ENCODE measurements at regions not wholly inside any gene's neighbourhood (a gene's known extent, or its start where the extent isn't known, plus 50 kb on each side); places are given as distances from the start of the nearest gene placed in this dataset.
A peak's percentile ranks its signal among the peaks of the same experiment; 100 is the strongest.

DNA sequence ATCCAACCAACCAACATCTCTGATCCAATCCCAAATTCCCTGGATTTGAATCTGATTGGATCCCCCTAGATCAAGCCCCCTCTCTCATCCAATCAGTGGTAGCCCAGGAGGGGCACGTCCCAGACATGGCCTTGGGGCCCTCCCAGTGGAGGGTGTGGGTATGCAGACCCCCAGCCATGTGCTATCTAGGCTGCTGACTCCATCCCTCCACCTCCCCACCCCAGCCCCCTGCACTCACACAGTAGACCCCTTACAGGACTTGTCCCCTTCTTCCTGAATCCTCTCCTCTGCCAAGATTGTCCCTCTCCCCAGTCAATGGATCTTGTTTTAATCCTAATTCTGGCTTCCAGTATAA lies 153.4 kb downstream of the OAT start:
- no peak for TF ChIP-seq CTCF (IDR thresholded peaks at IDR 0.05; ENCODE audit: insufficient read depth, missing control alignments)
- no peak for DNase-seq (ENCODE audit: insufficient read length, low spot score)
- FAIRE-seq = no peak

DNA sequence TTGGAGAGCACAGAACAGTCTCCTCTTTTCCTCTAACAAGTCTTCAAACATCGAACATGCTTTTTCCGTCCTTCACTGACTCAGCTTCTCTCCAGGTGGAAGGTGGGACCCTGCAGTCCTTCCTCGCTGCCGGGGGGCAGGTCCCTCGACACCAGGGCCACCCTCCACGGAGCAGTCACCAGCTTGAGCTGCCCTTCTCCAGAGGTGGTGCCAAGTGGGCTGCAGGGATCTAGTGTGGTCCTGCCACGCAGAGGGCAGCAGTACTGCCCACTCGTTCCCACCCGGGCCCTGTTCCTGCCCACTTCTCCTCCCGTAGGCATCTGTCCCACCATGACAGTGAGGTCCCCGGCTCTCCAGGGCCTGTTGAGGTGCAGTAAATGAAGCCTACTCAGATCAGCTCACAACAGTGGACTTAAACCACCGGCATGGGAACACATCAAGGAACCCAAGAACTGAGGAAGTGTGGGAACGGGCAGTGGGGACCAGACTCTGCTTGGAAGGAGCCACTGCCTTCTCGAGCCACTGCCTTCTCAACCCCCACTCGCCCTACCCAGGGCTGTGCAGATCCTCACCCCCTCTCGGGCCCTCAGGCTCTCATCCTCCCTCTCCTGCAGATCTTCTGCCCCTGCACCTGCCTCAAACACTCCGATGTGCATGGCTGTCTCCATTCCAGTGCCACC lies 153.9 kb downstream of the OAT start:
- no peak for DNase-seq (ENCODE audit: insufficient read length, low spot score)
- no peak for FAIRE-seq
- TF ChIP-seq CTCF (IDR thresholded peaks at IDR 0.05; ENCODE audit: insufficient read depth, missing control alignments) = no peak

DNA sequence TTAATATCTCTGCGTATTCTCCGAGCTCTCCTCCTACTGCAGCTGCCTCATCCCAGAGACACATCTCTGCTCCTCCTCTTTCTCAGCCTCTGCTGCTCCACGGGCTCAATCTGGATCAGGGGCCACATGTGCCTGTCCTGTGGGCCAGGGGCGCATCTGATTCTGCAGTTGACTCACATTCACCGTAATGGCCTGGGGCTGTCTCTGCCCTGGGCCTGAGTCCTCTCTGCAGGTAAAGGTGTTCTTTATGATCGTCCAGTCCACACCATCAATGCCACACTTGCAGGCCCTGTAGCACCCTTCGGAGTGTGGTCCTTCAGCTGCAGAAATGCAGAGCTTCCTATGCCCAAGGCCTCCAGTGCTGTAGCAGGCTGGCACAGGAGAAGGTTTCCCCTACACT lies 154.5 kb downstream of the OAT start:
- DNase-seq (ENCODE audit: insufficient read length, low spot score) = no peak
- FAIRE-seq = no peak
- TF ChIP-seq CTCF (IDR thresholded peaks at IDR 0.05; ENCODE audit: insufficient read depth, missing control alignments) = no peak

- FAIRE-seq = no peak
- DNase-seq (ENCODE audit: insufficient read length, low spot score) = no peak
- no peak for TF ChIP-seq CTCF (IDR thresholded peaks at IDR 0.05; ENCODE audit: insufficient read depth, missing control alignments)
Measured at GRCh38 chr10:124263726-124264125, 155.0 kb downstream of the OAT start.

- FAIRE-seq = no peak
- TF ChIP-seq CTCF (IDR thresholded peaks at IDR 0.05; ENCODE audit: insufficient read depth, missing control alignments) = no peak
- no peak for DNase-seq (ENCODE audit: insufficient read length, low spot score)
Measured at GRCh38 chr10:124262971-124263370, 155.8 kb downstream of the OAT start.

DNA sequence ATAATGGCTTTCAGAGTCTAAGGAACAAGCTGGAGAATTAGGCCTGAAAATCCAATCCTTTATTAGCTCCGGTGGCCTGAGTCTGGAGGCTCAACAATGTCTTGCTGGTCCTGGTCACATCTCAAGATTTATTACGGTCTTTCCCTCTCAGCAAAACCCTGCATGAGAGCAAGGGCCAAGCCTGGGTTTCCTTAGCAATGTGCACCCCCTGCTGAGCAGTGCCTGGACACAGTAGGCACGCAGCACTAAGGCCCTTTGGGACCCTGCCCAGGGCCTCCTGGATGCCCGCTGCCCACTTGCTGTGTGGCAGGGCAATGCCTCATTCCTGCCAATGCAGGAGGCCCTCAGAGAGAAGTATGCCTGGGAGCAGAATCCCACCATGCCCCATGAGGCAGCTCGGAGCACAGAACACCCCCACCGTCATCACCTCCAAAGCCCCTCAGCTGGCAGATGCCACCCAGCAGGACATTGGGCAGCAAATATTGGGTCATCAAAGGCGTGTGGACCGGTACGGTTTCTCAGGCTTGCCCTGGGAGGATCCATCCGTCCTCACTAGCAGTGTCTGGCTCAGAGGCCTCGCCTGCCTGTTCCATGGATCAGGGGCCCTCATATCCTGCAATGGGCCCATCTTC lies 156.4 kb downstream of the OAT start:
- DNase-seq (ENCODE audit: insufficient read length, low spot score) (no peak), FAIRE-seq (no peak)
- no peak for TF ChIP-seq CTCF (IDR thresholded peaks at IDR 0.05; ENCODE audit: insufficient read depth, missing control alignments)

- FAIRE-seq (no peak), DNase-seq (ENCODE audit: insufficient read length, low spot score) (no peak)
- TF ChIP-seq CTCF (IDR thresholded peaks at IDR 0.05; ENCODE audit: insufficient read depth, missing control alignments) = peak; percentile 21
Measured at GRCh38 chr10:124259139-124259825, 159.4 kb downstream of the OAT start.

Data from D721Med (cell line).